DOHH2 (cell line): ENCODE measurements at regions not wholly inside any gene's neighbourhood (a gene's known extent, or its start where the extent isn't known, plus 50 kb on each side); places are given as distances from the start of the nearest gene placed in this dataset.
"Not testable (repeated sequence)": the region's sequence is repeated elsewhere in the genome, so short reads cannot be mapped to it uniquely, and the experiment has no call there.

Experiments used
- H3F3A ChIP-seq: fragments of 200-600 bp; sonication (generic), shearing (Covaris generic); 2 replicates; pipeline ENCODE4 v1.6.0; 2016; ENCODE audit warnings: antibody characterized with exemption, mild to moderate bottlenecking; ENCODE audit not compliant: control insufficient read depth, insufficient read depth
- H3K27ac ChIP-seq: fragments of 200-600 bp; sonication (generic); 2 replicates; pipeline ENCODE4 v1.5.1; 2014; ENCODE audit warnings: low read depth, mild to moderate bottlenecking, low read length, moderate library complexity
- H3K27me3 ChIP-seq: fragments of 200-600 bp; sonication (generic); 2 replicates; pipeline ENCODE4 v1.6.1; 2014; ENCODE audit warnings: mild to moderate bottlenecking, low read length, mixed read lengths; ENCODE audit not compliant: control insufficient read depth
- H3K36me3 ChIP-seq: fragments of 200-600 bp; sonication (generic); 2 replicates; pipeline ENCODE4 v1.6.1; 2014; ENCODE audit warnings: mild to moderate bottlenecking, low read length, moderate library complexity, mixed read lengths; ENCODE audit not compliant: control insufficient read depth
- H3K4me1 ChIP-seq: fragments of 200-600 bp; sonication (generic); 2 replicates; pipeline ENCODE4 v1.6.1; 2014; ENCODE audit warnings: mild to moderate bottlenecking, low read length, mixed read lengths; ENCODE audit not compliant: control insufficient read depth
- H3K4me2 ChIP-seq: fragments of 200-600 bp; sonication (generic); 2 replicates; pipeline ENCODE4 v1.6.0; 2014; ENCODE audit warnings: mild to moderate bottlenecking, low read length, moderate library complexity
- H3K4me3 ChIP-seq: fragments of 200-600 bp; sonication (generic); 2 replicates; pipeline ENCODE4 v1.5.1; 2014; ENCODE audit warnings: mild to moderate bottlenecking, low read length, mixed read lengths
- H3K79me2 ChIP-seq: fragments of 200-600 bp; sonication (generic); 2 replicates; pipeline ENCODE4 v1.6.1; 2014; ENCODE audit warnings: mild to moderate bottlenecking, low read length, mixed read lengths; ENCODE audit not compliant: control insufficient read depth
- H3K9me2 ChIP-seq: fragments of 200-600 bp; sonication (generic); replicated peaks from 2 replicates; pipeline ENCODE4 v1.6.1; 2014; ENCODE audit warnings: mild to moderate bottlenecking, low read length, mixed read lengths; ENCODE audit not compliant: control insufficient read depth
- H3K9me3 ChIP-seq: fragments of 200-600 bp; sonication (generic); 2 replicates; pipeline ENCODE4 v1.6.1; 2014; ENCODE audit warnings: antibody characterized with exemption, low read length, mixed read lengths; ENCODE audit not compliant: control insufficient read depth, insufficient read depth
- H4K20me1 ChIP-seq: fragments of 200-600 bp; sonication (generic); 2 replicates; pipeline ENCODE4 v1.6.0; 2014; ENCODE audit warnings: low read depth, mild to moderate bottlenecking, antibody characterized with exemption, low read length, moderate library complexity; ENCODE audit not compliant: control insufficient read depth, insufficient read depth

GRCh38 chr1:804378-805115 lies 118.1 kb upstream of the OR4F16 start:
- H3K79me2 ChIP-seq, H3K9me2 ChIP-seq, H3K4me1 ChIP-seq, H4K20me1 ChIP-seq, H3K27me3 ChIP-seq, H3K9me3 ChIP-seq, H3K36me3 ChIP-seq, H3K4me3 ChIP-seq, H3K27ac ChIP-seq, H3K4me2 ChIP-seq, H3F3A ChIP-seq: not testable (repeated sequence)

- H3K4me2 ChIP-seq = not testable (repeated sequence)
Observed at GRCh38 chr1:805310-805709, 118.4 kb upstream of the SAMD11 start.

GRCh38 chr1:807066-807465 lies 116.7 kb upstream of the SAMD11 start:
- not testable (repeated sequence) for H3K4me2 ChIP-seq, H3K27me3 ChIP-seq, H3K9me2 ChIP-seq, H3K4me1 ChIP-seq, H3F3A ChIP-seq, H3K4me3 ChIP-seq, H3K9me3 ChIP-seq, H3K36me3 ChIP-seq, H4K20me1 ChIP-seq, H3K27ac ChIP-seq, H3K79me2 ChIP-seq

More at GRCh38 chr1:805310-805709, 118.4 kb upstream of the SAMD11 start:
- H3K9me2 ChIP-seq, H3K4me3 ChIP-seq, H4K20me1 ChIP-seq, H3K36me3 ChIP-seq, H3K27me3 ChIP-seq, H3K27ac ChIP-seq, H3K79me2 ChIP-seq, H3F3A ChIP-seq, H3K4me1 ChIP-seq, H3K9me3 ChIP-seq: not testable (repeated sequence)

- not testable (repeated sequence) for H4K20me1 ChIP-seq, H3F3A ChIP-seq, H3K4me1 ChIP-seq, H3K9me3 ChIP-seq, H3K27me3 ChIP-seq, H3K27ac ChIP-seq, H3K4me3 ChIP-seq, H3K4me2 ChIP-seq, H3K79me2 ChIP-seq, H3K36me3 ChIP-seq, H3K9me2 ChIP-seq
Observed at GRCh38 chr1:807699-808390, 115.9 kb upstream of the SAMD11 start.

- not testable (repeated sequence) for H3K27me3 ChIP-seq, H3K27ac ChIP-seq, H3K79me2 ChIP-seq, H3K36me3 ChIP-seq, H3K9me2 ChIP-seq, H3K4me2 ChIP-seq, H4K20me1 ChIP-seq, H3K9me3 ChIP-seq, H3K4me1 ChIP-seq, H3F3A ChIP-seq, H3K4me3 ChIP-seq
Observed at GRCh38 chr1:810949-811348, 112.8 kb upstream of the SAMD11 start.

- H3K36me3 ChIP-seq, H3K4me2 ChIP-seq, H3K27me3 ChIP-seq, H4K20me1 ChIP-seq, H3K9me3 ChIP-seq, H3K27ac ChIP-seq, H3K4me3 ChIP-seq, H3K9me2 ChIP-seq, H3K4me1 ChIP-seq, H3K79me2 ChIP-seq, H3F3A ChIP-seq: not testable (repeated sequence)
Observed at GRCh38 chr1:812535-813127, 111.1 kb upstream of the SAMD11 start.

GRCh38 chr1:814543-814942 lies 109.2 kb upstream of the SAMD11 start:
- H3K9me3 ChIP-seq, H3K27ac ChIP-seq, H3K4me2 ChIP-seq, H3K27me3 ChIP-seq, H3F3A ChIP-seq, H3K4me1 ChIP-seq, H3K9me2 ChIP-seq, H3K36me3 ChIP-seq, H3K4me3 ChIP-seq, H4K20me1 ChIP-seq, H3K79me2 ChIP-seq: not testable (repeated sequence)

- not testable (repeated sequence) for H3K27ac ChIP-seq, H3K36me3 ChIP-seq, H3K4me3 ChIP-seq, H3K9me3 ChIP-seq, H3F3A ChIP-seq, H4K20me1 ChIP-seq, H3K9me2 ChIP-seq, H3K27me3 ChIP-seq, H3K4me1 ChIP-seq, H3K4me2 ChIP-seq, H3K79me2 ChIP-seq
Observed at GRCh38 chr1:815147-815922, 108.4 kb upstream of the SAMD11 start.
